HG02884 (cell line): ENCODE measurements at regions not wholly inside any gene's neighbourhood (a gene's known extent, or its start where the extent isn't known, plus 50 kb on each side); places are given as distances from the start of the nearest gene placed in this dataset.
"Not testable (repeated sequence)": the region's sequence is repeated elsewhere in the genome, so short reads cannot be mapped to it uniquely, and the experiment has no call there.

Experiments used
- ATAC-seq: cut with Tn5 transposase; IDR thresholded peaks from one replicate; pipeline ENCODE4 v1.9.1; 2021; ENCODE audit warnings: mild to moderate bottlenecking, moderate library complexity; ENCODE audit not compliant: unreplicated experiment

- not testable (repeated sequence) for ATAC-seq
Measured at GRCh38 chr13:55178582-55178981, 1962.1 kb upstream of the PRR20A start.

GRCh38 chr13:55190996-55191395 is 1949.7 kb upstream of the PRR20A start:
- ATAC-seq = no peak

GRCh38 chr13:55199134-55199533 is 1941.6 kb upstream of the PRR20A start:
- no peak for ATAC-seq

GRCh38 chr13:55214841-55215345 is 1925.8 kb upstream of the PRR20A start:
- no peak for ATAC-seq

GRCh38 chr13:55219538-55219937 is 1921.2 kb upstream of the PRR20A start:
- no peak for ATAC-seq

- no peak for ATAC-seq
Measured at GRCh38 chr13:55229906-55230569, 1910.7 kb upstream of the PRR20A start.

GRCh38 chr13:55230570-55230908 is 1910.2 kb upstream of the PRR20A start:
- no peak for ATAC-seq

- no peak for ATAC-seq
Measured at GRCh38 chr13:55234311-55234710, 1906.4 kb upstream of the PRR20A start.

GRCh38 chr13:55245005-55245644 is 1895.6 kb upstream of the PRR20A start:
- ATAC-seq = no peak

- ATAC-seq = no peak
Measured at GRCh38 chr13:55255236-55255635, 1885.5 kb upstream of the PRR20A start.

GRCh38 chr13:55263045-55263444 is 1877.7 kb upstream of the PRR20A start:
- no peak for ATAC-seq

- no peak for ATAC-seq
Measured at GRCh38 chr13:55266644-55267043, 1874.1 kb upstream of the PRR20A start.

- no peak for ATAC-seq
Measured at GRCh38 chr13:55298201-55298600, 1842.5 kb upstream of the PRR20A start.

- ATAC-seq = no peak
Measured at GRCh38 chr13:55302568-55302967, 1838.2 kb upstream of the PRR20A start.

GRCh38 chr13:55307909-55308308 is 1832.8 kb upstream of the PRR20A start:
- no peak for ATAC-seq

GRCh38 chr13:55341891-55342290 is 1798.8 kb upstream of the PRR20A start:
- no peak for ATAC-seq

GRCh38 chr13:55345224-55345623 is 1795.5 kb upstream of the PRR20A start:
- no peak for ATAC-seq

- no peak for ATAC-seq
Measured at GRCh38 chr13:55347528-55347927, 1793.2 kb upstream of the PRR20A start.

- no peak for ATAC-seq
Measured at GRCh38 chr13:55359067-55359466, 1781.7 kb upstream of the PRR20A start.

GRCh38 chr13:55361141-55361540 is 1779.6 kb upstream of the PRR20A start:
- no peak for ATAC-seq

GRCh38 chr13:55366676-55367075 is 1774.0 kb upstream of the PRR20A start:
- ATAC-seq = no peak

GRCh38 chr13:55394470-55394869 is 1746.2 kb upstream of the PRR20A start:
- no peak for ATAC-seq

GRCh38 chr13:55402870-55403269 is 1737.8 kb upstream of the PRR20A start:
- no peak for ATAC-seq
